ENCODE measurements at regions not wholly inside any gene's neighbourhood (a gene's known extent, or its start where the extent isn't known, plus 50 kb on each side); places are given as distances from the start of the nearest gene placed in this dataset.

DNA sequence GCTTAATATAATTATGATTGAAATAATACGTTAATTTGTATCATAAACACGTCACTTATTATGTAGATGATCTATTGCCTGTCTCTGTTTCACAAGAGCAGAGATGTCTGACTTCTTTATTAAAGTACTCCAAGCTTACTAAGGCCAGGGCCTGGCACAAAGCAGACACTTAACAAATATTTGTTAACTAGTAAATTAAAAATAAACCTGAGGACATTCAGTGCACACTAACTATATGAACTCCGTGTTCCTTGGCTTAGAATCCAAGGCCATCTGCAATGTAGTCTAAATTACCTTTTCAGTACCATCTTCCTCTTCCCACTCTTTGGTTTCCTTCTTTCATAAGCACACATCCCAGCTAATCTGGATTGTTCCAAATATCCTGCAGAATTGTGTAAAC lies 210.8 kb upstream of the SOX9 start:
- DNase-seq, result no peak

DNA sequence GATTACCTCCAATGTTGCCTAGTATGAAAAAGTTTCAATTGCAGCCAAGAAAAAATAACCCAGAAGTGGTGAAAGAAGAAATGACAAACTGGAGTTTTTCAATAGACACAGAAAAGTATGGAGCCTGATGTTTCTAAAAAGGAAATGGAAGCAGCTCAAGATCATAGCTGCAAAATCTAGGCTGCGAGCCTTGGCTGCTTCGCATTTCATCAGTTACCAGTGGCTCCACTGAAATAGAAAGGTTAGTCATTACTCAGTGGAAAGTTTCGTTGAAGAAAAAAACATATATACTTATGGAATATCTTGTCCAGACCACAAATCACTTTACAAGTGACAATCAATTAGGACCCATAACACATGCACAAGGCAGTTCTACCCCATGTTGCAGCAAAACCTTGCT lies 206.8 kb upstream of the SOX9 start:
- DNase-seq, result no peak

DNA sequence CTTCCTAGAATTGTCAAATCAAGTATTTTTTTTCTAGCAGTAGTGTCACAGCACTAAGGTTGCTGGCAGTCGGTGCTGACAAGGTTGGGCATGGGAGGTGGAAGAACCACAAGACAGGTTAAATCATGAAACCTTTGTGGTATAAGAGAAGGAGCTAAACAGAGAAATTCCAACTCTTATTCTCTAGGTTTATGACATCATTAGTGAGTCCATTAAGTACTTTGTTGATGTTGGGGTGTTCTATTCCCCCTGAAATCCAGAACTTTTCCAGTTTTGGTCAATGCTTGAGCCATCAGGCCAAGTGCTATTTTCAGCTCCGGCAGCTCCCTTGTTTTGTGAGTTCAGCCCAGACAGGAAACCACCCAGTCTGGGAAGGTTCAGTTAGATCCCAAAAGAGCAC lies 206.0 kb upstream of the SOX9 start:
- no peak for DNase-seq

DNA sequence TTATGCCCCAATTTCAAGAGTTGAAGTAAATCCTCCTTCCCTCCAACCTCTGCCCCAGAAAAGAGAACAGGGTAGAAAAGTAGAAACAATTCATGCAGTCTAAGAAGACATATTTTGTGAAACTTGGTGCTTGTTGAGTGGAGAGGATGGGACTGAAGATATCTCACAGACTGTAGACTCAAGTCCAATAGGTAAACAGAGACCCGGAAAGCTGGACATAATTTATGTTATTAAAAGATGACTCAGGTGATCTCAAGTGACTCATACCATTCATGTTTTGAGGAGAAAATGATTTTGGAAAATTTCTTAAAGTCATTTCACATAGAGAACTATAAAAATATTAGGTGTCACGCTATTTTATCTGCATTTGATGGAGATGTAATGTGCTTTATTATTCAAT lies 203.1 kb upstream of the SOX9 start:
- no peak for DNase-seq

DNA sequence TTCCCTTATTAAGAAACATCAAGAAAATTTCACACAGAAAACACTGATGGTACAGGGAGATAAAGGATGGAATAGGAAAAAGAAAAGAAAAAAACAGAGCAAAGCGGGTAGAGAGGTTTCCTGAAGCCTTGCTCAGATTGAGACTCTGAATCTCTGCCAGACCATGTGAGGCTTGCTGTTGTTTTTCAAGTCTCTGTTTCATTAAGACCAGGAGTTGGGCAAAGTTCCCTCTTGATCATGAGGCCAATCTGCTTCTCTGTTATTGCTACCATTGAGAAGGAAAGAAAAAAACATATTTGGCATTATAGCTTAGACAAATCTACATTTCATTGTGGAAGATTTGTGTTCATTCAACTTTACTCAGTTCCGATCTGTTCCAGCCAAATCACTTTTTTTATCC lies 201.6 kb upstream of the SOX9 start:
- DNase-seq, result no peak

DNA sequence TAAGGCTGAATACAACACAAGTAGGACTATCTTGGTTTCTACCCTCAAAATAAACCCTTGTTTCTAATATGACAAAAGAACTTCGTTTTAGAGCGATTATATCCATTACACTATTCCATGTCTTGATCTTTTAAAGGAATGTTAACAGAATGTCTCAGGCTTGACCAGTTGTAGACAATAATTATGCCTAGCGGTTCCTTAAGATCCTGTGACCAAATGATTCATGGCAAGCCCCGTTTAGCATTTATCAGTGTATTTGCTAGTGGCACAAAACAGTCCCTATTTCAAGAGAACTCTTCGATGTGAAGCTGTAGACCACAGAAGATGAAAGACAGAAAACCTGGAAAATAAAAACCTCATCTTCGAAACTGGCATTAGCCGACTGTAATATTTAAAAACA lies 200.9 kb upstream of the SOX9 start:
- DNase-seq, result no peak

DNA sequence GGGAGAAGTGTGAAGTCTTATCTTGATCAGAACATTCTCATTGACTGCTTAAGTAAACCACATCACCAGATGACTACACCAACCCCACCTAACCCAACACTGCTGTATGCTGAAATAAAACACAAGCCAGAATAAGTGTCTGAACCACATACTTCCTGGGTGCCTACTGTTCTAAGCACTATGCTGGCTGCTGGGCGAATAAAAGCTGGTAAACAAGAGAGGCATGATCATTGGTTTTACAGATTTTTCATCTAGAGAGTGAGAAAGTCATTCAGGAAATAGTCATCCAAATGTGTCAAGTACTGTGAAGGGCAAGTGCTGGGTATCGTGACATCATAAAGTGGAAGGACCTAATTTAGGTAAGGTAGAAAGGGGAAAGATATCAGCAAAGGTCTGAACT lies 199.0 kb upstream of the SOX9 start:
- DNase-seq, result no peak

DNA sequence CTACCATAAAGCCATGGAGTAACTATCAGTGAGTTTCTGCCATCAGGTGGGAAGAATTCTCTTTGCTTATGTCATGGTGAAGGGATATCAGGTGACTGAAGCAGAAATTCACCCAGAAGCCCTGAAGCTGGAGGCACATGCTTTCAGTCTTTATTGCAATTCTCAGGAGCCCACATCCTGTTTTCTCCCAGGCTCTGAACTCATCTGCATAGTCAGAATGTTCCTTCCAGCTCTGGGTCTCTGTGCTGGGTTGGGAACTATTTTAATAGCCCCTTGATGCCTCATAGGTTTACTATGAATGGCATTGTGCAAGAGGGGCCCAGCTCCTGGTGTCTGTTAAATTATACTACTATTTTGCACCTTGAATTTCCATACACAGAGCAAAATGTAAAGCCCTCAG lies 198.4 kb upstream of the SOX9 start:
- no peak for DNase-seq

DNA sequence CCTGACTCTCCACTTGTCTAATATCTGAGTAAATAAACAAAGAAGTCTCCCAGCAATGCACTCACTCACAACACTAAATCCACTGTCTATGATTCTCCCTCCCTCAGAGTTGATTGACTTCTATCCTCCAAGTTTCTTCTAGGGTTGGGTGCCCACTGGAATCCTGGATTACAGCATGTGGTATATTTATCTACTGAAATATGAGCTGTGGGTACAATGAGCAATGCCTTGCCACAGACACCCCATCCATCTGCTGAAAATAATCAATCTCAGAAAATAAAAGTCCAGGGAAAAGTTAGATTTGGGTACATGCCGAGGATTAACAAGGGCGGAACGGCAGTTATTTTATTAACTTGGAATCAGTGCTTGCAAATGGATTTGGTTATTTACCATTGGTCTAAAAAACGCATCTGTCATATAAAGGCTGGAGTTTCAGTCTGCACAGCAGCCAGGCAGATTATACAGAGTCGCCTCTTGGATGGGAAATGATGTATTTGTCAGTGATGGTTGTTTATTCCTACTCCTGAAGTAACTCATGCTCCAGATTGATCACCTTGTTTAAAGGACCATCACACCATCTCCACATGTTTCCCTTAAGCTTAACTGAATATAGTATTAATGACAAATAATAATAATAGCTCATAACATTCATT lies 193.9 kb upstream of the SOX9 start:
- no peak for DNase-seq

DNA sequence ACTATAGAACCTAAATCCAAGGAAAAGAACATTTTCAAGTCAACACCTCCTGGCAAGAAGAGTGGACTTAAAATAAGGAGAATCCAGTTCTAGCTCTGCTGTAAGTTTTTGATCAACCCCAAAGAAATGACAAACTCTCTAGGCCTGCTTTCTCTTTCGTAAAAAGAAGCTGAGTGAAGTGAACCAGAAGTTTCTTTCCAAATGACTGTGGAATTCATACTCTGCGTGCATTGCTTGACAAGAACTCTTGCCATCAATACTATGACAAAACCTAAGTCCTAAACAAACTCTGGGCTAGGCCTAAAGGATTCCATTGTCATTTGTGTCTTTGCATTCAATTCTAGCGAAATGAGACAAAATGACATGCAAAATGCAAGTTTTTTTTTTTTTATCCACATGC lies 187.5 kb upstream of the SOX9 start:
- no peak for DNase-seq

DNA sequence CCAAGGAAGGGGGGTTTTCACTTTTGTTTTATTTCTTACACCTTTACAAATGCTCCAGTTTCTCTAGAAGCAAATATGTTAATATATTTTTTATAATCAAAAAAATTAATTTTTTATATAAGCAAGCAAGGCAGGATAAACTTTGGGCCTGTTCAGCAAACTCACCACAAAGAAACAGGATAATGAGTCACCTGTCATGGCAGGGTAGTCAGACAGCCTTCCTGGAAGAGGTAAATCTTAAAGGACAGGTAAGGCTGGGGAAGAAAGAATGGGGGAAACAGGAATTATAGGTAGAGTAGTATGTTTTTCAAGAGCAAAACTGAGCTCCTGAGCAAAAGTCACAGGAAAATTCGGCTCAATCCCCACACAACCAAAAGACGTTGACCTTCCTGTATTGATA lies 186.3 kb upstream of the SOX9 start:
- DNase-seq, result no peak

DNA sequence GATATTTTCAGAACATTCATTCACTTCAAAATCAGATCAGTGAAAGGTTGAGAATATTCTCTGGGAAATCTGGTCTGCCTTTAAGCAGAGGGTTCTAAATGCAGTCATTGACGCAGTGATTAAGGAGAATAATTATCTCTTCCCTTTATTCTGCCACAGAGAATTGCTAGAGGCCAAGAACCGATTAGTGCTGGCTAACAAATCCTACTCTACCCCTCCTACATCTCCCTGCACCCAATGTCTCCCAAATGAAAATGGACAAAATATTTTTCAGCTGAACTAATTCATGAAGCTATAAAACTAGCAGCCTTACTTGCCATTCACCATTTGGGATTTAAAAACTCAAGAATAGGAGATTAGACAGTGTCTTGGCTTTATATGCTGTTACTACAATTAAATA lies 185.5 kb upstream of the SOX9 start:
- no peak for DNase-seq

DNA sequence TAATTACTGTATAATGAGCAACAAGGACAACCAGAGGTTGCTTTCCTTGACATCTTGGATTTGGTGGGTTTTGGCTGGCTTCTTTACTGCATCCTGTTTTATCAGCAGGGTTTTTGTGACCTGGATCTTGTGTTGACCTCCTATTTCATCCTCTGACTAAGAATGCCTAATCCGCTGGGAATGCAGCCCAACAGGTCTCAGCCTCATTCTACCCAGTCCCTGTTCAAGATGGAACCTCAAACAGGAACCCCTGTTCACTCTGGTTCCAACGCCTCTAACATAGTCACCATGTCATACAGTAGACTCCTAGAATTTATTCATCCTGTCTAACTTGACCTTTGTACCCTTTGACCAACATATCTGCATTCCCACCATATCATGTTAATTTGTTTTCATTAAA lies 183.8 kb upstream of the SOX9 start:
- no peak for DNase-seq

DNA sequence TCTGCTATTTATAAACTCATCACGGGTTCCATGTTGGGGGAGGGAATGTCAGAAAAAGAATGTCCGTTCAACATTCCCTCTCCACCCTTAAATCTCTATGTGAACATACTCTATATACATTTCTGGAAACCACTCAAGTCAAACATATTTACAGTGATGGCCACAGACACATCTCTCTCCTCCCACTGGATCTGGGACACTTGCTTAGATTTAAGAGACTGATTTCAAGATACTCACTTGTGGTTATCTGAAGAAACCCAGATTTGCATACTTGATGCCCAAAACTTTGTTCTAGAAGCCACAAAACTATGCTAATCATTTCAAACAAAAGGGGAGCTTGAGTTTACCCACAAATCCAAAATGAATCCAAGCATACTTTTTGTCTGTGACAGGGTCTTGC lies 182.9 kb upstream of the SOX9 start:
- DNase-seq, result no peak

DNA sequence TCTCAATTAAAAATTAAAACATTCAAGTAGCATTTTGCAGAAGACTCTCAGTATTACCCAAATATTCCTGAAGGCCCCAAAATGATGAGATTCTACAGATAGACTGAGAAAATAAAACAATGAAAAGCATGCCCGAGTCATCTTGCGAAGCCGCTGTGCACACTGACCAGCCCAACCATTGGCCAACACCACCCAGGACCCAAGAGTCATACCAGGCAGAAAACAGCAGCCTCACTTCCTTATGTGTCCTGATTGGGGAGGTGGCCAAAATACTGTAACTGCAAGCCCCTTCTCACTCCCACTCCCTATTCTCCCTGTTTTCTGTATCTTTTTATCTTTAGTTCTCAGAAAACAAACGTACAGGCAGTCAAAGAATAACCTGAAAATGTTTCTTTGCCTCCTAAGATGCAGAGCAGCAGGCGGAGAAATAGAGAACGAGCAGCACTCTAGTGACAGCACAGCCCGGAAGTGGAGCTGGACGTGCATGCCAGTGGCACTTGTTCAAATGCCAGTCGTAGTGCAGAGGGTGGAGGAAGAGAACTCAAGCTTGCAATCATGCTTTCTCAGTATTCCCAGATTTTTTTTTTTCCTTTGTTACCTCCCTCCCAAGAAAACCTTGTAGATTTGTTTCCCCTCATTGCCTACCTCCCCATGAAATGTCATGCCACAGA lies 182.3 kb upstream of the SOX9 start:
- DNase-seq, result no peak

DNA sequence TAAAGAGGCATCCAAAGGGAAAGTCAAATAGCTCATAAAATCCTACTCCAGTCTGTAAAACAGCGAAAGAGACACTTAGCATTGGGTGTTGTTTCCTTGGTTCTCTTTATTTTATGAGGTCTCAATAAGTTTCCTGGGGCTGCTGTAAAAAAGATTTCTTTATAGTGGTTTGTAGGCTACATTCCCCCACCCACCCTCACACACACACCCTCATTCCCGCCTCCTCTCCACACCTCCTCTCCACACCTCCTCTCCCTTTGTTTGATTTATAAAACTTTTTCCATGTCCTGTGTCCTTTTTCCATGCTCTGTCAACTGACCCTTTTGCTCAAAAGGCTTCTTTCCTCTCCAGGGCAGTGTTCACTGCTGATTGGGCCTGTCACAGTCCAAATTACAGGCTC lies 178.9 kb upstream of the SOX9 start:
- DNase-seq, result no peak

DNA sequence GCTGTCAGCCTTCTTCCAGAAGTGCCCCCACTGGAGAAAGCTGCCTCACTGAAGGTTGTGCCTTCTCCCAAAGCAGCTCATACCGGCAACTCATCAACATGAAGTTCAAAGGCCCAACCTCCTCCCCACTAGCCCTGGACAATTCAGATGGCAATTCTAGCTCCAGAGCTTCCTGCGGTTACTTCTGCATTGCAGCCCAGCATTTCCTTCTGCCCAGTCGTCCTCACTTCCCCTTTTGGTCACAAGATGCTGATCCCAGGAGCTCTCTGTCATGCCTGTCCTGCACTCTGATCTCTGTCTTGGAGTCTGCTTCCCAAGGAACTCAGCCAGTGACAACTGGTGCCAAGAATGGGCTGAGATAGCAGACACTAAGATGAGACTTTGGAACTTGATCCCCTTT lies 178.2 kb upstream of the SOX9 start:
- no peak for DNase-seq

DNA sequence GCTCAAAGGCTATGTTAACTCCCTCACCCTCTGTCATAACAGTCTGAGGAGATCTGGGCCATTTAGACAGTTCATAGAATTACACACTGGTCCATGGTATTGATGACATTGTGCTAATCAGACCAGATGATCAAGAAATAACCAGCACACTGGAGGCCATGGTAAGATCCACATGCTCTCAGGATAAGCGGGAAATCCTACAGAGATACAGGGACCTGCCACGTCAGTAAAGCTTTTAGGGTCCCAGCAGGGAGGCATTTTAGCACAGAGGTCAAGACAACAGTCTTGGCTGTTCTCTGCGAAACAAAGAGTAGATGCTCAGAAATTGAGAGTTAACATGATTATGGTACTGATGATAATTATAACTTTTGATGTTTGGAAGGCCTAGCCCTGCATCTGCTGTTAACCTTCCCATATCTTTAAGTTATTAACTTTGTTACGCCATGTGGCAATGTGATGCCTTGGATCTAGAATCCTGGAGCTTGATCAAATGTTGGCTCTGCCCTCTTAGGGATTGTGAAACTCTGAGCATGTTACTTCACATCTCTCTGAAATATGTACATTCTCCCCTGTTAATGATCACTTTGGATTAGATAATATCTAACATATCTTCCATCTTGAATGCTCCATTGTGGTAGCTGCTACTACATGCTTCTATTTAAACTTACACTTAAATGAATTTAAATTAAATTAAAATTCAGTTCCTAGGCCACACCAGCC lies 172.0 kb upstream of the SOX9 start:
- no peak for DNase-seq

DNA sequence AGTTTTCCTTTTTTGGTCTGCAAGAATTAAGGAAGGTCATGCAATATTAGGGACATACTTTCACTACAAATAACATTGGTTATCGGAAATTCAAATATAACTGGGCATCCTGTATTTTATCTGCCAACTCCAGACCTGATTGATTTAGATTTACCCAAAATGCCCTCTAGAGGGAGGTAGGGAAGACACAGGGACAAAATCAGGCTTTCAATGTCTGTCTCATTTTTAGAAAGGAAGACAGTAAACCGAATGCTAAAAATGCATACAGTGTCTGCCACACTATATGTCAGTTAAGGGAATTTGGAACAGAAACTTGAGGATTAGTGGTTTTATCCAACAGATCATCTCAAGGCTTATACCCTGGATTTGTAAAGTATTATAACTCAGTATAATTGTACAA lies 161.7 kb upstream of the SOX9 start:
- DNase-seq, result no peak

DNA sequence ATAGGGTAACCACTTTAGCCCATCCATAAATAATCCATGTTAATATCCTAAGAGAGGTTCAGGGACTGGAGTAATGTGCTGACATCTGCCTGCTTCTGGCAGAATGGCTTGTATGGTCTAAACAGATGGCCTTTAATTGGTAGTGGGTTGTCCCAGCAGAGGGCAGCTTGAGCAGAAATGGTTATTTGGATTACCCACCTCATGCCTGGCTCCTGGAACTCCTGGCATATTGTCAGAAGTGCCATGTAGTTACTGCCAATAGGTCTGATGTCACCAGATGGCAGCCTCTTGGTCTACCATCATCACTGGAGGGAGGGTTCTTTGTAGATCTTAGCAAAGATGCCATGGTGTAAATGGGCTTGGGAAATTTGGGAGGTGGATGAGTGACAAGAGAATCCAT lies 157.5 kb upstream of the SOX9 start:
- no peak for DNase-seq

DNA sequence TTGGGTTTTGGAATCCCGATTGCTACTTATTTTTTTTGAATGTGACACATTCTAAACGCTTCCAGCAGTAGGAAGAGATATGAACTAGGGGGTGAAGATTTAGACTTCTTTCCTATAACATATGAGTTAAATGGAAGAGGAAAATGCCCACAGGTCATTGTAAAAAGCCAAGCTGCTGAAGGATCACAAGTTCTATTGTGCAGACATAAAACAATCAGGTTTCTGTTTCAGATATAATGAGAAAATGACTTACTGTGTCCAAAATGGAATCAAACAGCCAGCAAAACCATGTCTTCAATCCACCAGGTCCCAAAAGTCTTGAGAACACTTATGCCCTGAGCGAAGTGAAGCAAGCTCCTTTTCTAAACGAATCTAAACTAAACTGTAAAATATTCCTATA lies 157.0 kb upstream of the SOX9 start:
- DNase-seq, result no peak

DNA sequence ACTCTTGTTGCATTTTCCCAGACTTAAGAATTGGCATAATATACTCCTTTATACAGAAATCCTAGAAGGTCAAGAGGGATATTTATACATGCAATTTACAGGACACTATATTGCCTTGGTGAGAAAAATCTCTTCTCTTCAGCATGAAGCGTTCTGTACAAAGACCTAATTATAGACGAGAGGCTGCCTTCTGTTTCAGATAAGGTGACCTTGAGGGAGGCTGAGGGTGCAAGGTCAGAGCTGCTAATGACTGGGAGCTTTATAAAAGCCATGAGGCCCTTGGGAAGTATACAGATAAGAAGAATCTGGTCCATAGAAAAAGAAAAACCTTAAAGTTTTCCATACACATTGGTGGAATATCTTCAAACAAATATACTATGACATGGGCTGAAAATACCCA lies 156.3 kb upstream of the SOX9 start:
- no peak for DNase-seq

DNA sequence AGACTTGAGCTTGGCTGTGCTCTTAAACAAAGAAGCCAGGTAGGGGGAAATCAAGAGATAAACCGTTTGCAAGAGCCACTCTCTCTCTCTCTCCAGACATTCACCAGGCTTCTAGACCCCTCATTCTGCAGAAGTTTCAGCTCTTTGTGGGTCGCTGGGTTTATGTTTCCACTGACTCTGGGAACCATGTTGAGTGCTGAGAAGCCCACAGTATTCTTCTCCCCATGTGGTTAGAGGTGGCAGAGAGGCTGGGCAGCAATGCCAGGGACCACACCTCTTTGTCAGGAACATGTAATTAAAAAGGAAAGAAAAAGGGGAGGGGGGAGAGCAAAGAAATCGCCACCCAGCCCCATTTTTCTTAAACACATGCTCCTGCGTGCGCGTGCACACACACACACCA lies 154.8 kb upstream of the SOX9 start:
- DNase-seq, result no peak

DNA sequence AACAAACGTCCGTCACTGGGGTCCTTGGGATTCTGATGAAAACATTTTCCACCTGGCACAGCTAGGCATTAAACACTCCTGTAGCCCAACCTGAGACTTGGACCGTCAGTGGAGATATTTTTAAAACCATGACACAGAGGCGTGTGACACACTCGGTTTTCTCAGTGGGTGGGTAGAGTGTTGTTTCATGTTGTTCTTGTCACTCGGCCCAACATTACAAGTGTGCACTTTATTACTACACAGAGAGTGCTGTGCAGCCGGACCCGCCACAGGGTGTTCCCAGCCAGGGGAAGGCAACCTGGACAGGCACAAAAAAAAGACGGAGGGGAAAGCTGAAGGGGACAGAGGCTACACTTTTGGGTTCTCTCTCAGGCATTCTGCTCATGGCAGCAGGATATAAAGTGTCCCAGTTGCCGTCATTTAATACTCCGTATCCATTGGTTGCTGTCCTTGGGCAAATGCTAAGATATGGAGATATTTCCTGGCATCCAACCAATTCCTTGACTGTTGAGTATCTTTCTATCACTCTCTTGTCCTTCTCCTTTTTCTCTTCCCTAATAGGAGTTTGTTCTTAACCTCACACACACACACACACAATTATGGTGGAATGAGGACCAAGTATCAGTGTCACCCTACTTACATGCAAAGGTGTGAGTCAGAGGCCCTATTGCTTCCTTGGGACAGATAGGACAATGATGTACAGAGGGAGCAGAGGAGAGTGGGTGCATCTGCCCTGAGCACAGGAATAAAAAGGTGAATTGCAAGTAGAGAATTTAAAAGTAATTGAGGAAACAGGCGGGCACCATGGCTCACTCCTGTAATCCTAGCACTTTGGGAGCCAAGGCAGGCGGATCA lies 154.1 kb upstream of the SOX9 start:
- no peak for DNase-seq
